Ovary (tissue), 7 donors: ENCODE measurements at regions not wholly inside any gene's neighbourhood (a gene's known extent, or its start where the extent isn't known, plus 50 kb on each side); places are given as distances from the start of the nearest gene placed in this dataset.

Experiments
- DNase-seq, 5 donors: peaks; one replicate each; pipeline ENCODE4 v3.0.0-alpha.2; 2019 to 2020
- H3K27ac ChIP-seq, 2 donors: fragments of 200-600 bp; one replicate each; pipeline versions ENCODE4 v1.5.1 to v1.8.0; 2019 to 2022
- H3K27me3 ChIP-seq: fragments of 200-600 bp; one replicate; pipeline ENCODE4 v1.8.0; 2022
- H3K36me3 ChIP-seq: fragments of 200-600 bp; sonication (generic); one replicate; pipeline ENCODE4 v1.5.1; 2019
- H3K4me1 ChIP-seq: one replicate; pipeline ENCODE4 v1.8.1; 2013; ENCODE audit warnings: mild to moderate bottlenecking, moderate library complexity; ENCODE audit not compliant: insufficient read depth
- H3K4me3 ChIP-seq: fragments of 200-600 bp; sonication (generic); one replicate; pipeline ENCODE4 v1.5.1; 2017
- H3K9me3 ChIP-seq, 2 donors: fragments of 200-600 bp in 1 of 2; sonication (generic) in 1 of 2; one replicate each; pipeline versions ENCODE4 v1.5.1 to v1.8.1; 2013 to 2019; ENCODE audit warnings: mild to moderate bottlenecking in 1 of 2, moderate library complexity in 1 of 2
- CTCF ChIP-seq, 3 donors: fragments of 450-650 bp in 2 of 3; fragments of 200-600 bp in 1 of 3; IDR thresholded peaks; one replicate each; pipeline versions ENCODE4 v1.5.1 to v1.8.0; 2016 to 2022; ENCODE audit warnings: antibody characterized with exemption in 3 of 3, mild to moderate bottlenecking in 1 of 3
- EP300 ChIP-seq: sonication (generic); formaldehyde crosslinking; IDR thresholded peaks from one replicate; pipeline ENCODE4 v1.6.1; 2017; ENCODE audit warnings: antibody characterized with exemption
- POLR2A ChIP-seq: fragments of 450-650 bp; IDR thresholded peaks from one replicate; pipeline ENCODE4 v1.6.1; 2017; ENCODE audit warnings: antibody characterized with exemption, mild to moderate bottlenecking, moderate library complexity
- WGBS, 3 donors: extraction: QIAGEN DNeasy Blood & Tissue Kit in 1 of 3; methylation state at CpG; one replicate each; pipeline versions ENCODE4 v1.1.5 to v1.1.7; 2013 to 2017; 5-methylcytosine and 5-hydroxymethylcytosine counted together
- intact Hi-C, 4 donors: fragments of 100-400 bp; cut with DNase I; formaldehyde crosslinking; loops; one replicate each; pipeline versions ENCODE4 v1.11.0 to v1.15.1; 2022 to 2023
- donor health status: DM: no; HTN: no; CAD: no; lungs with moderate emphysema.
- donor health status: DM: no; HTN: no; CAD: no.
- donor health status: Bipolar disorder and iron deficiency.
- donor health status: DM: no; HTN: no; CAD: no.
- donor health status: DM: yes; HTN: yes; CAD: no.

GRCh38 chr6:90973188-90973587, 386.3 kb upstream of the MAP3K7 start:
- intact Hi-C loops = no loop called here
- DNase-seq = no peak
- Histone ChIP-seq H3K4me3 (no peak overlapping the region), H3K27ac (no peak overlapping the region), H3K4me1 (no peaks in the 10 kb centered on the region), H3K9me3 (no peaks in the 10 kb centered on the region), H3K36me3 (no peaks in the 10 kb centered on the region), H3K27me3 (no peaks in the 10 kb centered on the region)
- TF ChIP-seq EP300 (no peak), POLR2A (no peak), CTCF (IDR thresholded peaks at IDR 0.05) (no peak)

GRCh38 chr6:90970672-90971071, 383.8 kb upstream of the MAP3K7 start:
- H3K4me1 ChIP-seq = no peaks in the 10 kb centered on the region
- DNase-seq = no peak
- H3K9me3 ChIP-seq = no peaks in the 10 kb centered on the region
- no peak overlapping the region for H3K4me3 ChIP-seq
- no peak overlapping the region for H3K27ac ChIP-seq
- H3K27me3 ChIP-seq = no peaks in the 10 kb centered on the region
- no peaks in the 10 kb centered on the region for H3K36me3 ChIP-seq
- intact Hi-C loops = no loop called here
- no peak for TF ChIP-seq EP300
- TF ChIP-seq CTCF (IDR thresholded peaks at IDR 0.05) = no peak
- TF ChIP-seq POLR2A = no peak

GRCh38 chr6:90967471-90967870, 380.6 kb upstream of the MAP3K7 start:
- intact Hi-C loops = no loop called here
- Histone ChIP-seq H3K27ac (no peak overlapping the region), H3K36me3 (no peaks in the 10 kb centered on the region), H3K4me3 (no peak overlapping the region), H3K9me3 (no peaks in the 10 kb centered on the region), H3K4me1 (no peaks in the 10 kb centered on the region), H3K27me3 (no peaks in the 10 kb centered on the region)
- WGBS, 3 donors = 91 to 99% (median 94%) methylated on average over 3 of the region's 3 CpGs
- no peak for TF ChIP-seq POLR2A
- TF ChIP-seq CTCF (IDR thresholded peaks at IDR 0.05) = no peak
- TF ChIP-seq EP300 = no peak
- no peak for DNase-seq

- DNase-seq = no peak
- 88 to 93% (median 90%) methylated on average over 2 of the region's 2 CpGs for WGBS, 3 donors
- Histone ChIP-seq H3K27me3 (no peaks in the 10 kb centered on the region), H3K9me3 (no peaks in the 10 kb centered on the region), H3K4me3 (no peak overlapping the region), H3K4me1 (no peaks in the 10 kb centered on the region), H3K36me3 (no peaks in the 10 kb centered on the region), H3K27ac (no peak overlapping the region)
- TF ChIP-seq POLR2A (no peak), EP300 (no peak), CTCF (IDR thresholded peaks at IDR 0.05) (no peak)
- intact Hi-C loops = no loop called here
Observed at GRCh38 chr6:90960324-90960723, 373.5 kb upstream of the MAP3K7 start.

- H3K27me3 ChIP-seq = no peaks in the 10 kb centered on the region
- WGBS, 3 donors = 90 to 95% (median 92%) methylated on average over 3 of the region's 3 CpGs
- no peaks in the 10 kb centered on the region for H3K4me1 ChIP-seq
- TF ChIP-seq POLR2A (no peak), CTCF (IDR thresholded peaks at IDR 0.05) (no peak), EP300 (no peak)
- no peak overlapping the region for H3K4me3 ChIP-seq
- intact Hi-C loops = no loop called here
- no peak for DNase-seq
- H3K27ac ChIP-seq = no peak overlapping the region
- H3K36me3 ChIP-seq = no peaks in the 10 kb centered on the region
- no peaks in the 10 kb centered on the region for H3K9me3 ChIP-seq
Observed at GRCh38 chr6:90955246-90955645, 368.4 kb upstream of the MAP3K7 start.
